Embryonic facial prominence (tissue), 1 donor: ENCODE measurements at regions not wholly inside any gene's neighbourhood (a gene's known extent, or its start where the extent isn't known, plus 50 kb on each side); places are given as distances from the start of the nearest gene placed in this dataset.

Experiments
- DNase-seq: peaks from one replicate; pipeline ENCODE4 v3.0.0-alpha.2; 2016; ENCODE audit errors: extremely low spot score

- no peak for DNase-seq
These were observed 90.5 kb upstream of the PHYHIPL start for GRCh38 chr10:59085711-59086502.

GRCh38 chr10:59087486-59087885, 89.0 kb upstream of the PHYHIPL start:
- no peak for DNase-seq

- DNase-seq, result no peak
These were observed 87.4 kb upstream of the PHYHIPL start for GRCh38 chr10:59088912-59089573.

GRCh38 chr10:59090817-59091622, 85.4 kb upstream of the PHYHIPL start:
- DNase-seq, result no peak

GRCh38 chr10:59093461-59093860, 83.0 kb upstream of the PHYHIPL start:
- no peak for DNase-seq

- DNase-seq, result no peak
These were observed 79.8 kb upstream of the PHYHIPL start for GRCh38 chr10:59096631-59097030.

GRCh38 chr10:59098387-59098786, 78.1 kb upstream of the PHYHIPL start:
- no peak for DNase-seq

GRCh38 chr10:59098831-59099452, 77.5 kb upstream of the PHYHIPL start:
- peak; percentile 46 for DNase-seq

GRCh38 chr10:59099481-59099880, 77.0 kb upstream of the PHYHIPL start:
- no peak for DNase-seq

GRCh38 chr10:59102394-59102793, 74.0 kb upstream of the PHYHIPL start:
- no peak for DNase-seq

GRCh38 chr10:59104186-59104585, 72.3 kb upstream of the PHYHIPL start:
- no peak for DNase-seq

- no peak for DNase-seq
These were observed 70.0 kb upstream of the PHYHIPL start for GRCh38 chr10:59106441-59106840.

GRCh38 chr10:59107147-59107546, 69.3 kb upstream of the PHYHIPL start:
- no peak for DNase-seq

- no peak for DNase-seq
These were observed 68.1 kb upstream of the PHYHIPL start for GRCh38 chr10:59108296-59108870.

GRCh38 chr10:59108886-59109288, 67.6 kb upstream of the PHYHIPL start:
- no peak for DNase-seq

- no peak for DNase-seq
These were observed 66.6 kb upstream of the PHYHIPL start for GRCh38 chr10:59109826-59110225.

GRCh38 chr10:59124187-59124586, 52.3 kb upstream of the PHYHIPL start:
- DNase-seq, result no peak

- DNase-seq, result no peak
These were observed 50.8 kb upstream of the PHYHIPL start for GRCh38 chr10:59125666-59126065.

GRCh38 chr10:59126261-59126660, 50.2 kb upstream of the PHYHIPL start:
- DNase-seq, result no peak
